Nephron (organoid): ENCODE measurements at regions not wholly inside any gene's neighbourhood (a gene's known extent, or its start where the extent isn't known, plus 50 kb on each side); places are given as distances from the start of the nearest gene placed in this dataset.

Experiments used
- H3K27ac Mint-ChIP-seq, 3 experiments: 2 replicates each; pipeline ENCODE4 v1.8.0; 2020; ENCODE audit warnings: mixed read lengths in 3 of 3, mild to moderate bottlenecking in 2 of 3, moderate library complexity in 1 of 3
- H3K27me3 Mint-ChIP-seq: 2 replicates; pipeline ENCODE4 v1.8.0; 2021; ENCODE audit warnings: low read depth, mild to moderate bottlenecking, moderate library complexity, mixed read lengths
- H3K36me3 Mint-ChIP-seq: 2 replicates; pipeline ENCODE4 v1.8.0; 2020; ENCODE audit warnings: low read depth, mixed read lengths
- H3K4me1 Mint-ChIP-seq: 2 replicates; pipeline ENCODE4 v1.8.0; 2020; ENCODE audit warnings: mixed read lengths
- H3K4me3 Mint-ChIP-seq, 3 experiments: 2 replicates each; pipeline ENCODE4 v1.8.0; 2020; ENCODE audit warnings: mild to moderate bottlenecking in 3 of 3, mixed read lengths in 3 of 3, moderate library complexity in 2 of 3
- H3K9me3 Mint-ChIP-seq: 2 replicates; pipeline ENCODE4 v1.8.0; 2020; ENCODE audit warnings: mixed read lengths
- TF ChIP-seq, protein P1 (sequence below), 3 experiments: fragments of 200-600 bp; sonication (generic); IDR thresholded peaks; one replicate each; pipeline ENCODE4 v1.5.0; 2021; ENCODE audit warnings: antibody characterized with exemption in 3 of 3; ENCODE audit not compliant: unreplicated experiment in 3 of 3

DNA sequence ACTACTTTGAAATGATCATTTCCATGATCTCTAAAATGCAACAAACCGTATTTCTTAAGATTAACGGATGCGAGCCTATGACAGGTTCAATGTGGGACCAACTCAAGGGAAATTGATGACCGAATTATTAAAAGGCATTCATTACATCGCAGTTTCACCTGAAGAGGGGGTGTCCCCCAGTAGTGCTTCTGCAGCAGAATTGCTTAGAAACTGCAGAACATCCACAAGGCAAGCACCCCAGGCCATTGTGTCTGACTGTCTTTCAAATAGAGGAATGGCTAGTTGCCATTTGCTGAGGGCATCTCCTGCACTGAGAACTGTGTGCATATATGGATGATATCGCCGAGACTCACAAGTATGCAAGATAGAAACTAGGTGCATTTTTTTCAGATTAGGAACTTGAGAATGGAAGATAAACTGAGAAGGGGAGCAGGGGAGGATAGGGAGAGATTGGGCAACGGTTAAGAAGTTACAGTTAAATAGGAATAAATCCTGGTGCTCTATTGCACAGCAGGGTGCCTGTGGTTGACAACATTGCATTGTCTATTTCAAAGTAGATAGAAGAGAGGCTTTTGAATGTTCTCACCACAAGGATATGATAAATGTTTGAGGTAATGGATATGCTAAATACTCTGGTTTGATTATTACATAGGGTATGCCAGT is 234.3 kb upstream of the PLEKHG7 start:
- H3K4me3 Mint-ChIP-seq, result peak overlapping the region in 2 of 3 experiments; percentile 2 to 89
- H3K27ac Mint-ChIP-seq, result peak overlapping the region in 2 of 3 experiments; percentile 86 to 91
- no peaks in the 10 kb centered on the region for H3K27me3 Mint-ChIP-seq
- TF ChIP-seq, protein P1, sequence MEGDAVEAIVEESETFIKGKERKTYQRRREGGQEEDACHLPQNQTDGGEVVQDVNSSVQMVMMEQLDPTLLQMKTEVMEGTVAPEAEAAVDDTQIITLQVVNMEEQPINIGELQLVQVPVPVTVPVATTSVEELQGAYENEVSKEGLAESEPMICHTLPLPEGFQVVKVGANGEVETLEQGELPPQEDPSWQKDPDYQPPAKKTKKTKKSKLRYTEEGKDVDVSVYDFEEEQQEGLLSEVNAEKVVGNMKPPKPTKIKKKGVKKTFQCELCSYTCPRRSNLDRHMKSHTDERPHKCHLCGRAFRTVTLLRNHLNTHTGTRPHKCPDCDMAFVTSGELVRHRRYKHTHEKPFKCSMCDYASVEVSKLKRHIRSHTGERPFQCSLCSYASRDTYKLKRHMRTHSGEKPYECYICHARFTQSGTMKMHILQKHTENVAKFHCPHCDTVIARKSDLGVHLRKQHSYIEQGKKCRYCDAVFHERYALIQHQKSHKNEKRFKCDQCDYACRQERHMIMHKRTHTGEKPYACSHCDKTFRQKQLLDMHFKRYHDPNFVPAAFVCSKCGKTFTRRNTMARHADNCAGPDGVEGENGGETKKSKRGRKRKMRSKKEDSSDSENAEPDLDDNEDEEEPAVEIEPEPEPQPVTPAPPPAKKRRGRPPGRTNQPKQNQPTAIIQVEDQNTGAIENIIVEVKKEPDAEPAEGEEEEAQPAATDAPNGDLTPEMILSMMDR (IDR thresholded peaks at IDR 0.05; ENCODE audit: unreplicated experiment in 3 of 3), result no peak
- H3K36me3 Mint-ChIP-seq, result no peaks in the 10 kb centered on the region
- H3K4me1 Mint-ChIP-seq, result peaks cover 59% of the 10 kb centered on the region
- no peaks in the 10 kb centered on the region for H3K9me3 Mint-ChIP-seq

DNA sequence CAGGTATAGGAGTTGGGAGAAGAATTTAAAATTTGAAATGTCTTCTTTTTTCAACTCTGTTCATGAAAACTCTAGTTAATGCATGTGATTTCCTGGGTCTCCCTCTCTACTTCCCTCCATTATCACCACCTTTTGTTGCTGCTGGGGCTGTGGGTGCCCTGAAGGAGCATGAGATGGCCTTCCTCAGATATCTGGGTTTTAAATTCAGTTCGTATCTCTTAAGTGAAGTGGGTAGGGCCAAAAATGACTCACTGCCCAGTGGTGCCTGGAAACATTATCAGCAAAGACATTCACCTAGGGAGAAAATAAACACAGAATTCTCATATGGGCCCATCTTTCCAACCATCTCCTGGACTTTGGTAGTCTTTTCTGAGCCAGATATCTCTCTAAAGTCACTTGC is 234.9 kb upstream of the PLEKHG7 start:
- Mint-ChIP-seq H3K27ac (peak overlapping the region; percentile 84 to 91 (median 86)), H3K9me3 (no peaks in the 10 kb centered on the region), H3K4me1 (peaks cover 54% of the 10 kb centered on the region), H3K36me3 (no peaks in the 10 kb centered on the region), H3K27me3 (no peaks in the 10 kb centered on the region), H3K4me3 (peak overlapping the region in 2 of 3 experiments; percentile 80 to 89)
- TF ChIP-seq, protein P1 (IDR thresholded peaks at IDR 0.05; ENCODE audit: unreplicated experiment in 3 of 3), result no peak

DNA sequence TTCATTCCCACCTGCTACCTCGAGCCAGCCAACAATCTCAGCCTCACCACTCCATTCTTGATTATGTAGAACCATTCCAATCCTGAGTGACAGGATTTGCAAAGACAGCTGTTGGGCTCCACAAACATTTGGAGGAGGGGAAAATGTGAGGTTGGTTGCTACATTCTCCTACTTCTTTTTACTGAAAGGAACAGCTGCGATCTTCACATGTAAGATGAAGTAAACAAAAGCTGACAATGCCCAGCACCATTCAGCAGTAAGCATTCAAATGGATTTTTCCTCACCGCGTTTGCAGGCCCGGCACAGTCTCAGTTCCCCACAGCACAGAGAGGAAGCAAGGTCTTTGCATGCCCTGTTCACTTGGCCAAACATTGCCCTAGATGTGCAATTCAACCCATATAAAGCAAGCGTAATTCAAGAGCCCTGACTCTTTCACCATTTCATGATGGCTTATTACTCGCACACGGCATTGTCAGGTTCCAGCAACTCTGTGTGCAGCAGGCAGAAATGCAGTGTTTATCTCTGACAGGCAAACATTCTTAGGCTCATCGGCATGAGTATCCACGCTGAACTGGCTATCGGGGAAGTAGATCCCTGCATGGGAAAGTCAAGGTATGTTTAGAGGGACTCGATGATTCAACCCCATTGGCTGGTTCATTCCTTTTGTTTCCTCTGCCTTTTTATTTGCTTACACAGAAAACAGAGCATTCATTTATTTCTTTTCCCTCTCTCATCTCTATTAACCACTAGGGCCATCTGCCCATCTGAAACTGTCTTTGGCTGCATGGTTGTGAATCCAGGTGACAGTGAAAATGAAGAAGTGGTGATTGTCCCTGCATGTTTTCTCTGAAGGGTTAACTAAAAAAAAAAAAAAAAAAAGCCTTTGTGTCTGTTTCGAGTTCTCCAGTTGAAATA is 236.1 kb upstream of the PLEKHG7 start:
- TF ChIP-seq, protein P1 (IDR thresholded peaks at IDR 0.05; ENCODE audit: unreplicated experiment in 3 of 3), result no peak
- Mint-ChIP-seq H3K9me3 (no peaks in the 10 kb centered on the region), H3K27me3 (no peaks in the 10 kb centered on the region), H3K27ac (peak overlapping the region; percentile 82 to 87 (median 86)), H3K4me3 (peak overlapping the region; percentile 43 to 89 (median 80)), H3K36me3 (no peaks in the 10 kb centered on the region), H3K4me1 (peaks cover 54% of the 10 kb centered on the region)

DNA sequence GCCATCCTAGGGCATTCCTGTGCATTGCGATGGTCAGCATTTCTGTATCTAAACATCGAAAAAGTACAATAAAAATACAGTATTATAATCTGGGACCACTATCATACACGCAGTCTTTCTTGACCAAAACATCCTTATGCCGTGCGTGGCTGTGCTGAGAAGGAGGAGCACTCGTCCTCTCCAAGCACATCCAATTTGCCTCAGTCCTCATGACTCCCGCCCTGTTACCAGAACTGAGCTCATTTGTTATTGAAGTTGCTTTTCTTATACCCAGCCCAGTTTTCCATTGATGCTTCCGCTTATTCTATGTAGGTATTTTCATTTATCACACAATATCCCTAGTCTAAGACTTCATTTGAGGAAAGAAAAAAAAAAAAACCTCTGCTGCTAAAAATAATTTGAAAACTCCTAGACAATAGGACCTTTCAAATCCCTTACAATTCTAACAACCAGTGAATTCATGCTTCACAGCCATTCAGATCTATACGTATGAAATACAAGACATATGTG is 236.9 kb upstream of the PLEKHG7 start:
- Mint-ChIP-seq H3K4me1 (peaks cover 54% of the 10 kb centered on the region), H3K27me3 (no peaks in the 10 kb centered on the region), H3K27ac (peak overlapping the region; percentile 82 to 87 (median 86)), H3K36me3 (no peaks in the 10 kb centered on the region), H3K4me3 (peak overlapping the region in 1 of 3 experiments; percentile 89), H3K9me3 (no peaks in the 10 kb centered on the region)
- TF ChIP-seq, protein P1 (IDR thresholded peaks at IDR 0.05; ENCODE audit: unreplicated experiment in 3 of 3), result no peak

DNA sequence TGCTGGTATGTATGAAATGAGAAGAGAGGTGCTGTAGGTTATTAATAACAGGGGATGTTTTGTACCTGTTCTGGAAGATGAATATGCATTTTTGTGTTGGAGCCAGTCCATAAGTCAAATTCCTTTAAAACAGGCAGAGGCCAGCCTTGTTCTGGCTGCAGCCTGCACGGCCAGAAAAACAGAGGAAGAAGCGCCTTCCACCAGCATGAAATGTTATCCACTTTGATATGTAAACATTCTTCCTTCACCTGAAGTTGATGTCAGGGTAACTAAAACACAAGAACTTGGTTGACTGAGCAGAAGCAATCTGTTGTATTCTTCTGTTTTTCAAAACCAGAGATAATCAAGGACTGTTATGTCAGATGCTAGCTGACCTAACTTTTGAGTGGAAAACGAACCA is 237.9 kb upstream of the PLEKHG7 start:
- H3K4me1 Mint-ChIP-seq, result peaks cover 46% of the 10 kb centered on the region
- no peak overlapping the region for H3K4me3 Mint-ChIP-seq

More for the DNA sequence above, 237.9 kb upstream of the PLEKHG7 start:
- Mint-ChIP-seq H3K27ac (peak overlapping the region; percentile 32 to 86 (median 41)), H3K36me3 (no peaks in the 10 kb centered on the region), H3K9me3 (no peaks in the 10 kb centered on the region), H3K27me3 (no peaks in the 10 kb centered on the region)
- TF ChIP-seq, protein P1 (IDR thresholded peaks at IDR 0.05; ENCODE audit: unreplicated experiment in 3 of 3), result no peak
